Heart left ventricle (tissue), 13 donors: ENCODE measurements at regions not wholly inside any gene's neighbourhood (a gene's known extent, or its start where the extent isn't known, plus 50 kb on each side); places are given as distances from the start of the nearest gene placed in this dataset.
"Not testable (repeated sequence)": the region's sequence is repeated elsewhere in the genome, so short reads cannot be mapped to it uniquely, and the experiment has no call there.

ENCODE experiments used
- CTCF ChIP-seq, 12 donors: fragments of 200-600 bp; sonication (generic) in 4 of 12; IDR thresholded peaks; one replicate each; pipeline versions ENCODE4 v1.5.0 to v1.8.0; 2018 to 2022; ENCODE audit warnings: antibody characterized with exemption in 12 of 12, mild to moderate bottlenecking in 5 of 12
- POLR2A ChIP-seq, 2 donors: fragments of 450-650 bp; IDR thresholded peaks; one replicate each; pipeline ENCODE4 v1.6.1; 2017; ENCODE audit warnings: antibody characterized with exemption in 2 of 2, mild to moderate bottlenecking in 2 of 2, moderate library complexity in 2 of 2
- donor health status: ischemic (EF 13 %, LVEDD 7.1; RV severe dilation, severe dysfunction).
- donor health status: DM: no; HTN: yes; CAD: no.
- donor health status: DM: no; HTN: no; CAD: no.
- donor health status: ischemic (EF 25% LVEDD 6.9; RV normal size, moderate dysfunction).
- donor health status: ischemic (EF 25% LVEDD 5.7; RV mildly dilated, moderate dysfunction).
- donor health status: ischemic (EF 35%, LVEDD 5.7; RV mildly dilated, moderate dysfunction).
- donor health status: nonischemic (EF 11% LVEDD 7.7; RV severe dilation, severe dysfunction).
- donor health status: DM: yes; HTN: yes; CAD: no.
- donor health status: PGD.
- donor health status: ischemic (EF 29% LVEDD 5.4; RV normal size, mild dysfunction).
- donor health status: nonischemic (EF 23%, LVEDD 6.1; RV moderate dilation, normal function).

DNA sequence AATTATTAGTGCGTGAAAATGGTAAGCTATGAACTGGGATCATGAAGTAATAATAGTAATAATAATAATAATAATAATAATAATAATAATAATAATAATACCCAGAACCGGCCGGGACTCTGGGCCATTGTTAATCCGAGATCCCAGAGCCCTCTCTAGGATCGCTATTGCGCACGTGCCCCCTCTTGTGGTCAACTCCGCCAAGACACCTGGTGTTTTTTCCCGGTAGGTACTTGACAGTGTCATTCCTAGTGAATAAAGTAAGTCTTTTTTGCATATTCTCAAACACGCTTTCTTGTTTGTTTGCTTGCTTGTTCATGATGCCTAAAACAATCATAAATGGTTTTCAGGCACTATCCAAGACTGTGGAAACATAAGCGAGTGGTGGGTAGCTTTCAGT lies 513.7 kb downstream of the RPIA start:
- peak; percentile 20 to 54 (median 38) for TF ChIP-seq CTCF (IDR thresholded peaks at IDR 0.05)
- not testable (repeated sequence) for TF ChIP-seq POLR2A (IDR thresholded peaks at IDR 0.05)
